Spleen (tissue), 7 donors: ENCODE measurements at regions not wholly inside any gene's neighbourhood (a gene's known extent, or its start where the extent isn't known, plus 50 kb on each side); places are given as distances from the start of the nearest gene placed in this dataset.

Source experiments
- CTCF ChIP-seq, 11 experiments: fragments of 200-600 bp in 7 of 11; fragments of 450-650 bp in 4 of 11; sonication (generic) in 4 of 11; IDR thresholded peaks in 8 of 11; conservative IDR thresholded peaks in 3 of 11; 1 replicate in 7 of 11; 2 replicates in 4 of 11; pipeline versions ENCODE4 v1.4.0 to v1.8.0; 2016 to 2021; ENCODE audit warnings: antibody characterized with exemption in 11 of 11, inconsistent platforms in 4 of 11, mild to moderate bottlenecking in 1 of 11
- POLR2A ChIP-seq, 3 donors: fragments of 450-650 bp; IDR thresholded peaks; one replicate each; pipeline ENCODE4 v1.5.1; 2017; ENCODE audit warnings: antibody characterized with exemption in 3 of 3, mild to moderate bottlenecking in 1 of 3
- POLR2AphosphoS5 ChIP-seq, 3 donors: sonication (generic); formaldehyde crosslinking; IDR thresholded peaks; one replicate each; pipeline ENCODE4 v1.5.1; 2017; ENCODE audit warnings: antibody characterized with exemption in 3 of 3
- donor health status: DM: no; HTN: no; CAD: no; lungs with moderate emphysema.
- donor health status: DM: no; HTN: no; CAD: no.
- donor health status: DM: no; HTN: no; CAD: no.

GRCh38 chr7:70994176-70994575 lies 137.8 kb upstream of the GALNT17 start:
- TF ChIP-seq POLR2A (IDR thresholded peaks at IDR 0.05) (no peak), CTCF (IDR thresholded peaks at IDR 0.05 in 8 of 11, conservative IDR thresholded peaks at IDR 0.05 in 3 of 11) (no peak), POLR2AphosphoS5 (IDR thresholded peaks at IDR 0.05) (no peak)
